HUES6 (cell line): ENCODE measurements at regions not wholly inside any gene's neighbourhood (a gene's known extent, or its start where the extent isn't known, plus 50 kb on each side); places are given as distances from the start of the nearest gene placed in this dataset.

Experiments
- H3K27ac ChIP-seq: 2 replicates; pipeline ENCODE4 v1.7.0; 2013; ENCODE audit warnings: low read depth, mild to moderate bottlenecking, low read length, inconsistent platforms
- H3K27me3 ChIP-seq: 2 replicates; pipeline ENCODE4 v1.6.1; 2013; ENCODE audit warnings: low read length; ENCODE audit not compliant: control insufficient read depth, insufficient read depth
- H3K36me3 ChIP-seq: 2 replicates; pipeline ENCODE4 v1.6.1; 2013; ENCODE audit warnings: low read length; ENCODE audit not compliant: control insufficient read depth, insufficient read depth
- H3K4me1 ChIP-seq: 2 replicates; pipeline ENCODE4 v1.6.1; 2013; ENCODE audit warnings: low read length; ENCODE audit not compliant: control insufficient read depth, insufficient read depth
- H3K4me3 ChIP-seq: 2 replicates; pipeline ENCODE4 v1.5.1; 2013; ENCODE audit warnings: low read depth, low read length
- H3K9ac ChIP-seq: one replicate; pipeline ENCODE4 v1.6.1; 2013; ENCODE audit warnings: mild to moderate bottlenecking, low read length
- H3K9me3 ChIP-seq: 2 replicates; pipeline ENCODE4 v1.6.1; 2013; ENCODE audit warnings: low read depth, low read length; ENCODE audit not compliant: control insufficient read depth, insufficient read depth

DNA sequence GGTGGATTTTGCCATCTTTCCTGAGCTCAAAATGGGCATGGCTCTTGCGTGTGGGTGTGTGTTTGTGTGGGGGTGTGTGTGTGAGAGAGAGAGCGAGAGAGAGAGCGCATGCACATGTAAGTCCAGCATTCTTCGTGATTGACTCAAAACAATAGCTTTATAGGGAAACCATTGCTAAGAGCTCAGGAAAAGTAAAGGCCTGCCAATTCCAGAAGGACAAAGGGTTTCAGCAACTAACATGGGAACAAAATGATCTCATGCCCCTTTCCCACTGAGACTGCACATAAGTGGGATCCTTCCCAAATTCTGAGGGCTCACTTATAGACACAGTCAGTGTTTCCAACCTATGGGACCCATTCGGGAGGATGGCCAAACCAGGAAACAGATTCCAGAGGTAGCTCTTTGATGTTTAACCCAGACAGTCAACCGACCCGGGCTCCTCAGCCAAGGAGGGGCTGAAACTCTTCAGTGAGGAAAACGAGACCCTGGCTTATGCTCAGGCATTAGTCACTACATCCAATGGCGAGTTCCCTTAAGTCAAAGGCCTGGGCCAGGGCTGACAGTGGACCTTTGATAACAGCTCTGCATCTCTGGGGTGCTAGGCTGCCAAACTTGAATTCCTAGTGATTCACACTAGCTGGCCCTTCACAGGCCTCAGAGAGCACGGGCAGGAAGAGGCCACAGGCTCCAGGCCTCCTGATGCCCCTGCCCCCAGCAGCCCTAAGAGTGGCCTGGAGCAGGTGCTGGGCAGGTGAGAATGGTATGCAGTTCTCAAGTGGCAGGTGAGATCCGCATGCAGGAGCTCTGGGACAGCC is 305.0 kb upstream of the C2CD4B start:
- H3K36me3 ChIP-seq, result no peaks in the 10 kb centered on the region
- H3K27me3 ChIP-seq, result no peaks in the 10 kb centered on the region
- H3K4me1 ChIP-seq, result peaks cover 62% of the 10 kb centered on the region
- H3K9me3 ChIP-seq, result no peaks in the 10 kb centered on the region
- no peak overlapping the region for H3K9ac ChIP-seq
- H3K27ac ChIP-seq, result no peak overlapping the region
- no peak overlapping the region for H3K4me3 ChIP-seq

DNA sequence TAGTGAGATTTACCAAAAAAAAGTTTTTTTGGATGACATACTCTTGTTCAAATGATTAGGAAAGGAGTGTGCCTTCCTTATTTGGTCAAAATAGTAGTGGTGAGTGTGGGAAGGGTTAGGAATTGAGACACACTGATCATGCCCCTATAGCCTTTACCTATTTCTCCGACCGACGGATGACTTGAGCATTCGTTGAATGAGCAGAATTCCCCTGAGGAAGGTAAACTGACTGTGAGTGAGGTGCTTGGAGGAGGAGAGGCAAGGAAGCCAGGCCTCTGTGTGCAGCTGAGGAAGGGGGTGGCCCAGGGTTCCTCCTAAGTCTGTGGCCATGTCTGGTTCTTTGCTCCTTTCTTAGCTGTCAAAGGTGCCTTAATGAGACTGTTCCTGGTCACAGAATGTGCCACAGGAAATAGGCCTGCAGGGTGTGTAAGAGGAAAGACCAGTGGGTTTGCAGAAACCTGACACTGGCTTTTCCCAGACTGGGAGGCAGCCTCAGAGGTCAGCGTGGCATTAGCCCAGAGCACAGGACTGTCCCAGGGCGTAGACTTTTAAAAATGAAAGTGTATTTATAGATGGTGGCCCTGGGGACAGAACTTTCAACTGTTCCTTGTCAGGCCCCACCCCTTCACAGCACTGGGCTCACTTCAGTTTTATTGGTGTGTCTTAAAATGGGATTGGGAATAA is 307.7 kb upstream of the C2CD4B start:
- Histone ChIP-seq H3K4me1 (peaks cover 52% of the 10 kb centered on the region), H3K27ac (no peak overlapping the region), H3K4me3 (no peak overlapping the region), H3K9me3 (no peaks in the 10 kb centered on the region), H3K9ac (no peak overlapping the region), H3K27me3 (no peaks in the 10 kb centered on the region), H3K36me3 (no peaks in the 10 kb centered on the region)

DNA sequence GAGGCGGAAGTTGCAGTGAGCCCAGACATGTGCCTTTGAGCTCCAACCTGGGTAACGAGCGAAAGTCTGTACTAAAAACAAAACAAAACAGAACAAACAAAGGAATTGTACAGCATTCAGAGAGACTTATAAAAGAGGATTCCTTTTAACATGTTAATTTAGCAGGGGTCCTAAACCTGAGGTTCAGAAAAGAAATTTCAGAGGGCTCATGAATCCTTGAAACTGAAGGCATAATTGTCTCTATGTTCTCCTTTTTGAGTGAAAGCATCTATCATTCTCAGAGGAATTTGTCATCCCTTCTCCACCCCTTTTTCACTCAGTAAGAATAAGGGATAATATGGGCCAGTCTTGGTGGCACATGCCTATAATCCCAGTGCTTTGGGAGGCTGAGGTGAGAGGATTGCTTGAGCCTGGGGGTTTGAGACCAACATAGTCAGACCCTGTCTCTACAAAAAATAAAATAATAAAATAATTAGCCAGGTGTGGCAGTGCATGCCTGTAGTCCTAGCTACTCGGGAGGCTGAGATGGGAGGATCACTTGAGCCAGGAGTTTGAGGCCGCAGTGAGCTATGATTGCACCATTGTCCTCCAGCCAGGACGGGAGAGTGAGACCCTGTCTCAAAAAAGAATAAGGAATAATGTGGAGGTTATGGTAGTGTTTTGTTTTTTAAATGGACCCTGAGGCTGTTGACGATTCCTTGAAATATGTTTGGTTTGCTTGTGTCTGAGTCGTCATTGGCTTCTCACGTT is 309.1 kb upstream of the C2CD4B start:
- no peak overlapping the region for H3K9ac ChIP-seq

DNA sequence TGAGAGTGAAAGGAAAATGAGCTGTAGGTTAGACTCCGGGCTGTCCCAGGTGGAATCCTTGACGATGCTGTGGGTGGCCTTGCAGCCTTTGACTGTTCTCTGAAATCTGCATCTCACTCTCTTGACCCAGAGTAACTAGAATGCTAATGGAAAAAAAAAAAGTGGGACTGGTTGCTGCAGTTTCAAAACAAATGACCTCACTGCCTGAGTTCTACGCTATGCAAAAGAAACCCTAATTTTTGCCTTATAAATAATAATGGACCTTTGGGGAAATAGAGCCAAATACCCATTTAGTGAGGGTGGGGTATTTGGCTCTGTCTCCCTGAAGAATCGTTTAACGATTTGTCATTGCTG is 309.7 kb upstream of the C2CD4B start:
- Histone ChIP-seq H3K9me3 (no peaks in the 10 kb centered on the region), H3K4me1 (peaks cover 51% of the 10 kb centered on the region), H3K9ac (no peak overlapping the region), H3K4me3 (no peak overlapping the region), H3K27ac (no peak overlapping the region), H3K27me3 (no peaks in the 10 kb centered on the region), H3K36me3 (no peaks in the 10 kb centered on the region)

More for the DNA sequence above, 309.1 kb upstream of the C2CD4B start:
- H3K9me3 ChIP-seq, result no peaks in the 10 kb centered on the region
- H3K36me3 ChIP-seq, result no peaks in the 10 kb centered on the region
- no peaks in the 10 kb centered on the region for H3K27me3 ChIP-seq
- H3K4me1 ChIP-seq, result peaks cover 52% of the 10 kb centered on the region
- no peak overlapping the region for H3K4me3 ChIP-seq
- H3K27ac ChIP-seq, result no peak overlapping the region

DNA sequence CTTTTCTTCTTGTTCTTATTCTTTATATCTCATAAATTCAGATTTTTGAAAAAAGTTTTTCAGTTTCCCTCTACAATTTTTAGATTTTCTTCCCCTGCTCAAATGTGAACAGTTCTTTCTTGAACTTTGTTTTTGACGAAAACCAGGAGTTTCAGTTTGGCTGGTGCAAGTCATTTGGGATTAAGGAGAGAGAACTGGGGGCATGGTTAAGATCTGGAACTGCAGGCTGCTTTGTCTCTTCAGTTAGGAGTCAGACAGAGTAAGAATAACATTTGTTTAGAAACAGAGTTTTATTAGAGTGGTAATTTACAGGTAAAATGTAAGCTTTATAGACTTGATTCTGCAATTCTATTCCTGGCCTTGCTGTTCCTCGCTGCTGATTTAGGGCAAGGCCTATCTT is 310.5 kb upstream of the C2CD4B start:
- Histone ChIP-seq H3K9ac (no peak overlapping the region), H3K4me1 (peaks cover 43% of the 10 kb centered on the region), H3K27ac (no peak overlapping the region), H3K9me3 (no peaks in the 10 kb centered on the region), H3K27me3 (no peaks in the 10 kb centered on the region), H3K36me3 (no peaks in the 10 kb centered on the region), H3K4me3 (no peak overlapping the region)

DNA sequence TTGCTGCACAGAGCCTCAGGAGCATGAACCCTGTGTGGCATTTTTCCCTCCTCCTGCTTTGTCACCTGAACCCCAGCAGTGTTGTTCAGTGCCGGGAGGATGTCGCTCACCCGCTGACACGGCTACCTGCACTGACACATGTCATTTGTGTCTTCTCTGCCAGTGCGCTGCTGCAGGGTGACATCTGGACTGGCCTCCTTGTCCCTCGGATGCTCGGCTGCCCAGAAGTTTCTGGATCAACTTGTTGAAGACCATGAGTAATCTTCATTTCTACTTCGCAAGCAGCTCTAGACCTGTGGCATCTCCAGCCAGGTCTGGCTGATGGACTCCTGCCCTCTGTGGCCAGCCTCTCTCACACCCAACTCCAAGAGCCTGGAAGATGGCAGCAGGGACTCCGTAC is 311.1 kb upstream of the C2CD4B start:
- Histone ChIP-seq H3K9ac (no peak overlapping the region), H3K4me1 (peaks cover 42% of the 10 kb centered on the region), H3K4me3 (no peak overlapping the region), H3K27ac (no peak overlapping the region), H3K27me3 (no peaks in the 10 kb centered on the region), H3K36me3 (no peaks in the 10 kb centered on the region), H3K9me3 (no peaks in the 10 kb centered on the region)

DNA sequence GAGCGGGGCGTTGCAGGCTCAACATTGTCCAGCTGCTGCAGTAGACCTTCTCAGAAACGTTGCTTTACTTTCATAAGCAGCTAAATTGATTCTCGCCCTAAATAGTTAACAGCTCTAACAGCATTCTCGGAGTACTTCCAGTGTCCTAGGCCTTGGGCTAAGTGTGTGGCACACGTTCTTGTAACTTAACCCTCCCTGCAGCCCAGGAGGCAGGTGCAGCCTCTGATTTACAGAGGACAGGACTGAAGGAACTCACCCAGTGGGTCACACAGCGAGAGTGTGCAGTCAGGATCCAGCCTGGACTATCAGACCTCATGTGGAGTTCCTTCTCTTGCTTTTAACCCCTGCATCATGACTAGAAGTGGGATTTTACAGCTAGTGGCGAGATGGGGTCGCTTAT is 312.8 kb upstream of the C2CD4B start:
- Histone ChIP-seq H3K9me3 (no peaks in the 10 kb centered on the region), H3K27me3 (no peaks in the 10 kb centered on the region), H3K4me3 (no peak overlapping the region), H3K36me3 (no peaks in the 10 kb centered on the region), H3K9ac (no peak overlapping the region), H3K27ac (no peak overlapping the region), H3K4me1 (peaks cover 28% of the 10 kb centered on the region)

DNA sequence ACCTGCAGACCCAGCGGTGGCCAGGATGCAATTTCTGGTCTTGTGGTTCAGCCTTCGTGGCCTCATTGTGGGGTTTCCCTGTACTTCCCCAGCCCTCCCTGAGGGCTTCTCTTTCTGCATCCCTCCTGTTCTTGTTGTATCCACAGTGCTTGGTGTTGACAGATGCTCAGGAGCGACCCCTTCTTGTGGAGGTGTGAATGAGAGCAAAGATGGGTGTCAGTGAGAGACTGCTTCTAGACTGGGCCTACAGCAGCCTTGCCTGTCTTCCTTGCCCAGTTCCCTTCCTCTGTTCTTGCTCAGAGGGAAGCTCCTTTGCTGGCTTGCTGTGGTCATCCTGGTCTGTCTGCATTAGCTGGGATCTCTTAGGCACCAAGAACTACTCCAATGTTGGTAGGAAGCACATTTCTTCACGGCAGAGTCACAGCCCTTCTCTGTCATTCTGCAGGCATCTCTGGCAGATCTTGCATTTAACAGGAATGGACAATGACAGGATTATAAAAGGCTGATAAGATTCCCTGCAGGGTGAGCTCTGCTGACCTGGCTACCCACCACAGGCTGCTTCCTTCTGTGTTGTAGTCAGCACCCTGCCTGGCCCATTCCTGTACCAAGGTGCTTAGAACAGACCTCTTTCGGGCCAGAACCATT is 317.8 kb upstream of the C2CD4B start:
- H3K9me3 ChIP-seq, result no peaks in the 10 kb centered on the region
- H3K27me3 ChIP-seq, result no peaks in the 10 kb centered on the region
- H3K36me3 ChIP-seq, result no peaks in the 10 kb centered on the region
- H3K9ac ChIP-seq, result no peak overlapping the region
- no peak overlapping the region for H3K27ac ChIP-seq
- no peak overlapping the region for H3K4me3 ChIP-seq
- H3K4me1 ChIP-seq, result peaks cover 24% of the 10 kb centered on the region

DNA sequence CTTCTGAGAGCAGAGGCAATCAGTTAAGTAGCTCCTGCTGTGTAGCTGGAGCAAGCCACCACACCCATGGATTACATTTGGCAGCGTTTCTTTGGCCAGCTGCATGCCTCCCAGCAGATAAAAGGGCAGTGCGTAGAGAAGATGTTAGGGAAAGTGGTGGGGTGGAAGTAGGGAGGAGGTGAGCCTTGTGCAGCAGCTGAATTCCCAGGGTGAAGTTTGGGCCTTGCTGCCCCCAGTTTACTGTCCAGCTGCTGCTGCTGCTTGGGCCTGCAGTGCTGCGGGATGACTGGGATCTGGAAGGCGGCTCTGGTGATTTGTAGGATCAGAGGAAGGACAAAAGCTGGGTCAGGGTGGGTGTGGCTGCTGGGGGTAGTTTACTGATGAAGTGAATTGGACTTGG is 318.7 kb upstream of the C2CD4B start:
- Histone ChIP-seq H3K27me3 (no peaks in the 10 kb centered on the region), H3K27ac (no peak overlapping the region), H3K4me1 (peaks cover 24% of the 10 kb centered on the region), H3K9ac (peak overlapping the region; percentile 3), H3K4me3 (no peak overlapping the region), H3K9me3 (no peaks in the 10 kb centered on the region), H3K36me3 (no peaks in the 10 kb centered on the region)

DNA sequence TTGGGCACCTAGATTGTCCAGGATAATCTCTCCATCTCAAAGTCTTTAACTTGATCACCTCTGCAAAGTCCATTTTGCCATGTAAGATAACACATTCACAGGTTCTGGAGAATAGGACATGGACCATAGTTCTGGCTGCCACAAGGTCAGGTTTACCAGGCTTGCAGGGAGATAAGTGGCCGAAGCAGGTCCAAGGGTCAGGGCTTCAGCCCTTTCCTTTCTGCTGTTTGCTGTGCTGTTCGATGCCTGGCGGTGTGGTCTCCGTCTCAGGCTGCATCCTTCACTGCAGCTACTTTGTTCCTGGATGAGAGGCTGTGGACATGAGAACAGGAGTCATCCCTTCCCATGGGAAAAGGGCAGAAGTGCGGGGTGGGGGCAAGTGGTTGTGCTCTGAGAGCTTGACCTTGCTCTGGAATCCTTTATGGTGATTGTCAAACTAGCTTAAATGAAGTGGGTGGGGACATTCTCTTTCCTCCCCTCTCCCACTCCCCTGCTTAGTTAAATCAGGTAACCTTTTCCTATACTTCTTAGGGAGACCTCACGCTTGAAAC is 320.2 kb upstream of the C2CD4B start:
- H3K27ac ChIP-seq, result no peak overlapping the region
- peaks cover 24% of the 10 kb centered on the region for H3K4me1 ChIP-seq
- no peak overlapping the region for H3K4me3 ChIP-seq

More for the DNA sequence above, 320.2 kb upstream of the C2CD4B start:
- Histone ChIP-seq H3K9ac (no peak overlapping the region), H3K36me3 (no peaks in the 10 kb centered on the region), H3K27me3 (no peaks in the 10 kb centered on the region), H3K9me3 (no peaks in the 10 kb centered on the region)
